NT2/D1 (cell line): ENCODE measurements at regions not wholly inside any gene's neighbourhood (a gene's known extent, or its start where the extent isn't known, plus 50 kb on each side); places are given as distances from the start of the nearest gene placed in this dataset.
"Not testable (repeated sequence)": the region's sequence is repeated elsewhere in the genome, so short reads cannot be mapped to it uniquely, and the experiment has no call there.

Source experiments
- YY1 ChIP-seq: IDR thresholded peaks from 2 replicates; pipeline ENCODE4 v1.6.1; 2011; ENCODE audit not compliant: insufficient read length, insufficient read depth
- ZNF274 ChIP-seq: IDR thresholded peaks from 2 replicates; pipeline ENCODE4 v1.6.1; 2011; ENCODE audit warnings: mild to moderate bottlenecking, low read depth, low read length

DNA sequence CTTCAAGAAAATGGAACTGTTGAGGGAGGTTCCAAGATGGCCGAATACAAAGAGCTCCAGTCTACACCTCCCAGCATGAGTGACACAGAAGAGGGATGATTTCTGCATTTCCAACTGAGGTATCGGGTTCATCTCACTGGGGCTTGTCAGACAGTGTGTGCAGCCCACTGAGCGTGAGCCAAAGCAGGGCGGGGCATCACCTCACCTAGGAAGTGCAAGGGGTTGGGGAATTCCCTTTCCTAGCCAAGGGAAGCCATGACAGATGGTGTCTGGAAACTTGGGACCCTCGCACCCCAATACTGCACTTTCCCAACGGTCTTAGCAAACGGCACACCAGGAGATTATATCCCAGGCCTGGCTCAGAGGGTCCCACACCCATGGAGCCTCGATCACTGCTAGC, 77.3 kb downstream of the POU4F1 start:
- not testable (repeated sequence) for TF ChIP-seq YY1, ZNF274
